Tibial nerve (tissue), 4 donors: ENCODE measurements at regions not wholly inside any gene's neighbourhood (a gene's known extent, or its start where the extent isn't known, plus 50 kb on each side); places are given as distances from the start of the nearest gene placed in this dataset.
A peak's percentile ranks its signal among the peaks of the same experiment; 100 is the strongest.

ENCODE experiments used
- DNase-seq, 2 donors: peaks; one replicate each; pipeline ENCODE4 v3.0.0-alpha.2; 2019; ENCODE audit warnings: low spot score in 2 of 2
- H3K27ac ChIP-seq, 4 donors: fragments of 200-600 bp; sonication (generic) in 3 of 4; one replicate each; pipeline ENCODE4 v1.5.1; 2017 to 2019; ENCODE audit warnings: mild to moderate bottlenecking in 1 of 4
- H3K27me3 ChIP-seq, 2 donors: fragments of 200-600 bp; sonication (generic) in 1 of 2; one replicate each; pipeline versions ENCODE4 v1.5.1 to v1.6.0; 2017 to 2019
- H3K36me3 ChIP-seq, 3 donors: fragments of 200-600 bp; sonication (generic); one replicate each; pipeline ENCODE4 v1.5.1; 2018 to 2019
- H3K4me1 ChIP-seq, 4 donors: fragments of 200-600 bp; sonication (generic) in 3 of 4; one replicate each; pipeline ENCODE4 v1.5.1; 2017 to 2019
- H3K4me3 ChIP-seq, 4 donors: fragments of 200-600 bp; sonication (generic) in 3 of 4; one replicate each; pipeline ENCODE4 v1.5.1; 2017 to 2019; ENCODE audit warnings: mild to moderate bottlenecking in 1 of 4, moderate library complexity in 1 of 4
- H3K9me3 ChIP-seq, 4 donors: fragments of 200-600 bp; sonication (generic) in 3 of 4; one replicate each; pipeline ENCODE4 v1.5.1; 2017 to 2019
- CTCF ChIP-seq, 5 experiments: fragments of 200-600 bp in 3 of 5; fragments of 450-650 bp in 2 of 5; sonication (generic) in 3 of 5; IDR thresholded peaks; one replicate each; pipeline ENCODE4 v1.5.1; 2016 to 2019; ENCODE audit warnings: antibody characterized with exemption in 5 of 5, mild to moderate bottlenecking in 3 of 5, moderate library complexity in 2 of 5
- EP300 ChIP-seq, 2 donors: sonication (generic); formaldehyde crosslinking; IDR thresholded peaks; one replicate each; pipeline ENCODE4 v1.6.1; 2017; ENCODE audit warnings: antibody characterized with exemption in 2 of 2, mild to moderate bottlenecking in 1 of 2
- POLR2A ChIP-seq, 2 donors: fragments of 450-650 bp; IDR thresholded peaks; one replicate each; pipeline ENCODE4 v1.6.1; 2017; ENCODE audit warnings: antibody characterized with exemption in 2 of 2, mild to moderate bottlenecking in 2 of 2, moderate library complexity in 2 of 2
- WGBS, 2 donors: methylation state at CpG; one replicate each; pipeline ENCODE4 v1.1.5; 2018; 5-methylcytosine and 5-hydroxymethylcytosine counted together

- no peak overlapping the region for H3K27ac ChIP-seq
- DNase-seq, result no peak
- H3K4me1 ChIP-seq, result no peaks in the 10 kb centered on the region
- H3K4me3 ChIP-seq, result no peak overlapping the region
- WGBS, 2 donors, result 86 to 95% methylated on average over 2 of the region's 2 CpGs
- H3K36me3 ChIP-seq, result no peaks in the 10 kb centered on the region
- H3K27me3 ChIP-seq, result peaks cover 0 to 7% of the 10 kb centered on the region in 2 donors
- H3K9me3 ChIP-seq, result peaks cover 0 to 7% (median 0%) of the 10 kb centered on the region in 4 donors
- TF ChIP-seq EP300 (IDR thresholded peaks at IDR 0.05) (no peak), CTCF (IDR thresholded peaks at IDR 0.05) (no peak), POLR2A (IDR thresholded peaks at IDR 0.05) (no peak)
Measured at GRCh38 chrX:115906276-115906675, 264.3 kb upstream of the AGTR2 start.

- DNase-seq, result no peak
- WGBS, 2 donors, result 82 to 89% methylated on average over 3 of the region's 3 CpGs
Measured at GRCh38 chrX:115906881-115907280, 263.7 kb upstream of the AGTR2 start.

GRCh38 chrX:115909017-115909416 lies 261.5 kb upstream of the AGTR2 start:
- Histone ChIP-seq H3K27me3 (peaks cover 0 to 10% of the 10 kb centered on the region in 2 donors), H3K4me3 (no peak overlapping the region), H3K4me1 (no peaks in the 10 kb centered on the region), H3K9me3 (peaks cover 0 to 9% (median 0%) of the 10 kb centered on the region in 4 donors), H3K27ac (no peak overlapping the region), H3K36me3 (no peaks in the 10 kb centered on the region)
- WGBS, 2 donors, result 72 to 87% methylated on average over 4 of the region's 4 CpGs
- no peak for TF ChIP-seq EP300 (IDR thresholded peaks at IDR 0.05)
- TF ChIP-seq CTCF (IDR thresholded peaks at IDR 0.05), result no peak
- no peak for TF ChIP-seq POLR2A (IDR thresholded peaks at IDR 0.05)
- no peak for DNase-seq

More at GRCh38 chrX:115906881-115907280, 263.7 kb upstream of the AGTR2 start:
- H3K27me3 ChIP-seq, result peaks cover 0 to 7% of the 10 kb centered on the region in 2 donors
- no peak overlapping the region for H3K27ac ChIP-seq
- no peaks in the 10 kb centered on the region for H3K36me3 ChIP-seq
- H3K9me3 ChIP-seq, result peaks cover 0 to 7% (median 0%) of the 10 kb centered on the region in 4 donors
- H3K4me3 ChIP-seq, result no peak overlapping the region
- H3K4me1 ChIP-seq, result no peaks in the 10 kb centered on the region
- TF ChIP-seq CTCF (IDR thresholded peaks at IDR 0.05) (no peak), EP300 (IDR thresholded peaks at IDR 0.05) (no peak), POLR2A (IDR thresholded peaks at IDR 0.05) (no peak)

- Histone ChIP-seq H3K4me3 (no peak overlapping the region), H3K36me3 (no peaks in the 10 kb centered on the region), H3K9me3 (peaks cover 0 to 12% (median 0%) of the 10 kb centered on the region in 4 donors), H3K27me3 (peaks cover 0 to 10% of the 10 kb centered on the region in 2 donors), H3K4me1 (no peaks in the 10 kb centered on the region), H3K27ac (no peak overlapping the region)
- 76% methylated on average over 2 of the region's 2 CpGs; no CpG with 5 or more reads in 1 of the 2 donors for WGBS, 2 donors
- TF ChIP-seq CTCF (IDR thresholded peaks at IDR 0.05) (no peak), EP300 (IDR thresholded peaks at IDR 0.05) (no peak), POLR2A (IDR thresholded peaks at IDR 0.05) (no peak)
- no peak for DNase-seq
Measured at GRCh38 chrX:115911967-115912366, 258.6 kb upstream of the AGTR2 start.

GRCh38 chrX:115912372-115912897 lies 258.1 kb upstream of the AGTR2 start:
- Histone ChIP-seq H3K27ac (no peak overlapping the region), H3K36me3 (no peaks in the 10 kb centered on the region), H3K27me3 (peaks cover 0 to 10% of the 10 kb centered on the region in 2 donors), H3K4me3 (no peak overlapping the region), H3K4me1 (no peaks in the 10 kb centered on the region), H3K9me3 (peaks cover 0 to 13% (median 0%) of the 10 kb centered on the region in 4 donors)
- TF ChIP-seq CTCF (IDR thresholded peaks at IDR 0.05), result peak in 1 of 5 experiments; percentile 11
- TF ChIP-seq EP300 (IDR thresholded peaks at IDR 0.05), result no peak
- WGBS, 2 donors, result 86% methylated on average over 2 of the region's 2 CpGs; no CpG with 5 or more reads in 1 of the 2 donors
- DNase-seq, result no peak
